ENCODE measurements at regions not wholly inside any gene's neighbourhood (a gene's known extent, or its start where the extent isn't known, plus 50 kb on each side); places are given as distances from the start of the nearest gene placed in this dataset.
"Not testable (repeated sequence)": the region's sequence is repeated elsewhere in the genome, so short reads cannot be mapped to it uniquely, and the experiment has no call there.

GRCh38 chr17:5753421-5753820 lies 169.1 kb upstream of the NLRP1 start:
- no peak for DNase-seq

GRCh38 chr17:5757314-5757907 lies 173.1 kb upstream of the NLRP1 start:
- no peak for DNase-seq

GRCh38 chr17:5758651-5759050 lies 174.3 kb upstream of the NLRP1 start:
- no peak for DNase-seq

GRCh38 chr17:5759501-5759925 lies 175.2 kb upstream of the NLRP1 start:
- DNase-seq, result no peak

- DNase-seq, result no peak
Observed at GRCh38 chr17:5762191-5762590, 177.9 kb upstream of the NLRP1 start.

- no peak for DNase-seq
Observed at GRCh38 chr17:5763595-5764306, 179.4 kb upstream of the NLRP1 start.

GRCh38 chr17:5769593-5770354 lies 185.5 kb upstream of the NLRP1 start:
- no peak for DNase-seq

- DNase-seq, result no peak
Observed at GRCh38 chr17:5770441-5771270, 186.3 kb upstream of the NLRP1 start.

GRCh38 chr17:5771271-5771577 lies 186.9 kb upstream of the NLRP1 start:
- DNase-seq, result not testable (repeated sequence)

- DNase-seq, result not testable (repeated sequence)
Observed at GRCh38 chr17:5772017-5772416, 187.7 kb upstream of the NLRP1 start.

- DNase-seq, result no peak
Observed at GRCh38 chr17:5772720-5773119, 188.4 kb upstream of the NLRP1 start.

GRCh38 chr17:5773816-5774360 lies 189.6 kb upstream of the NLRP1 start:
- no peak for DNase-seq

- no peak for DNase-seq
Observed at GRCh38 chr17:5775098-5775497, 190.8 kb upstream of the NLRP1 start.

- no peak for DNase-seq
Observed at GRCh38 chr17:5780476-5780875, 196.2 kb upstream of the NLRP1 start.

GRCh38 chr17:5781236-5781927 lies 197.1 kb upstream of the NLRP1 start:
- no peak for DNase-seq

GRCh38 chr17:5783269-5783668 lies 199.0 kb upstream of the NLRP1 start:
- DNase-seq, result no peak

- DNase-seq, result no peak
Observed at GRCh38 chr17:5783851-5784250, 199.5 kb upstream of the NLRP1 start.

GRCh38 chr17:5784791-5785190 lies 200.5 kb upstream of the NLRP1 start:
- no peak for DNase-seq

GRCh38 chr17:5785338-5785737 lies 201.0 kb upstream of the NLRP1 start:
- DNase-seq, result no peak

- DNase-seq, result no peak
Observed at GRCh38 chr17:5785867-5786509, 201.7 kb upstream of the NLRP1 start.

- no peak for DNase-seq
Observed at GRCh38 chr17:5786510-5786875, 202.2 kb upstream of the NLRP1 start.

All from NCI-H524 treated with DMSO at 0.1 percent for 48 hours (cell line).